Right ventricle myocardium superior (tissue), 1 donor: ENCODE measurements at regions not wholly inside any gene's neighbourhood (a gene's known extent, or its start where the extent isn't known, plus 50 kb on each side); places are given as distances from the start of the nearest gene placed in this dataset.

Experiments used
- ATAC-seq: fragments of 200-7000 bp; cut with Tn5 transposase; one replicate; pipeline ENCODE4 v1.9.1; 2020; ENCODE audit warnings: mild to moderate bottlenecking; ENCODE audit not compliant: poor library complexity
- DNase-seq: peaks from one replicate; pipeline ENCODE4 v3.0.0-alpha.2; 2020
- intact Hi-C: fragments of 100-400 bp; cut with DNase I; formaldehyde crosslinking; loops from one replicate; pipeline ENCODE4 v1.11.2; 2022
- donor health status: DM: no; HTN: yes; CAD: no; lungs with severe emphysema.

- intact Hi-C loops = no loop called here
- DNase-seq (no peak), ATAC-seq (no peak)
Observed at GRCh38 chr17:416293-417206, 63.9 kb upstream of the RPH3AL start.

GRCh38 chr17:413706-414380 lies 61.2 kb upstream of the RPH3AL start:
- DNase-seq (no peak), ATAC-seq (no peak)
- intact Hi-C loops = loop anchor here (5.0 kb wide), 1 partner anchor 288 kb away; no protein-coding TSS in a partner anchor

- intact Hi-C loops = loop anchor here (5.0 kb wide), 1 partner anchor 289 kb away; no protein-coding TSS in a partner anchor
- DNase-seq (no peak), ATAC-seq (no peak)
Observed at GRCh38 chr17:413016-413350, 60.4 kb upstream of the RPH3AL start.

GRCh38 chr17:412211-413015 lies 59.8 kb upstream of the RPH3AL start:
- DNase-seq = no peak
- no peak for ATAC-seq

GRCh38 chr17:411421-412120 lies 59.0 kb upstream of the RPH3AL start:
- no peak for ATAC-seq
- intact Hi-C loops = loop anchor here (5.0 kb wide), 1 partner anchor 291 kb away; no protein-coding TSS in a partner anchor

More at GRCh38 chr17:412211-413015, 59.8 kb upstream of the RPH3AL start:
- intact Hi-C loops = loop anchor here (5.0 kb wide), 1 partner anchor 290 kb away; no protein-coding TSS in a partner anchor

GRCh38 chr17:410543-411401 lies 58.2 kb upstream of the RPH3AL start:
- ATAC-seq = peak; percentile 2

More at GRCh38 chr17:411421-412120, 59.0 kb upstream of the RPH3AL start:
- DNase-seq = no peak

GRCh38 chr17:409848-410542 lies 57.4 kb upstream of the RPH3AL start:
- DNase-seq (peak; percentile 100), ATAC-seq (peak; percentile 94)
- intact Hi-C loops = loop anchor here (5.0 kb wide), 1 partner anchor 292 kb away; no protein-coding TSS in a partner anchor

More at GRCh38 chr17:410543-411401, 58.2 kb upstream of the RPH3AL start:
- no peak for DNase-seq
- intact Hi-C loops = loop anchor here (5.0 kb wide), 1 partner anchor 292 kb away; no protein-coding TSS in a partner anchor

- intact Hi-C loops = no loop called here
- ATAC-seq (no peak), DNase-seq (no peak)
Observed at GRCh38 chr17:409308-409847, 56.8 kb upstream of the RPH3AL start.

- intact Hi-C loops = no loop called here
- ATAC-seq = no peak
- no peak for DNase-seq
Observed at GRCh38 chr17:404703-405102, 52.1 kb upstream of the RPH3AL start.
